SU-DHL-6 (cell line): ENCODE measurements at regions not wholly inside any gene's neighbourhood (a gene's known extent, or its start where the extent isn't known, plus 50 kb on each side); places are given as distances from the start of the nearest gene placed in this dataset.

Experiments
- CTCF ChIP-seq: fragments of 200-600 bp; sonication (generic); IDR thresholded peaks from one replicate; pipeline ENCODE4 v1.5.1; 2017; ENCODE audit warnings: antibody characterized with exemption, mild to moderate bottlenecking, low read length, moderate library complexity; ENCODE audit not compliant: insufficient read depth, poor library complexity, severe bottlenecking
- EZH2phosphoT487 ChIP-seq: fragments of 200-600 bp; sonication (generic), shearing (Covaris generic); conservative IDR thresholded peaks from 2 replicates; pipeline ENCODE4 v1.6.1; 2018; ENCODE audit warnings: mild to moderate bottlenecking, antibody characterized with exemption, low read length, moderate library complexity, mixed read lengths

GRCh38 chr11:43614214-43614613 is 66.3 kb upstream of the HSD17B12 start:
- TF ChIP-seq CTCF, result no peak
- no peak for TF ChIP-seq EZH2phosphoT487
